ENCODE measurements at regions not wholly inside any gene's neighbourhood (a gene's known extent, or its start where the extent isn't known, plus 50 kb on each side); places are given as distances from the start of the nearest gene placed in this dataset.

GRCh38 chr7:124532166-124532565 lies 233.4 kb downstream of the GPR37 start:
- DNase-seq (ENCODE audit: low spot score), result no peak
- no peak for TF ChIP-seq CTCF (IDR thresholded peaks at IDR 0.05; ENCODE audit: extremely low read depth, missing control alignments)

- no peak for DNase-seq (ENCODE audit: low spot score)
- no peak for TF ChIP-seq CTCF (IDR thresholded peaks at IDR 0.05; ENCODE audit: extremely low read depth, missing control alignments)
Observed at GRCh38 chr7:124516911-124517310, 248.7 kb downstream of the GPR37 start.

- no peak for DNase-seq (ENCODE audit: low spot score)
- TF ChIP-seq CTCF (IDR thresholded peaks at IDR 0.05; ENCODE audit: extremely low read depth, missing control alignments), result no peak
Observed at GRCh38 chr7:124515106-124515830, 250.3 kb downstream of the GPR37 start.

GRCh38 chr7:124514471-124514870 lies 251.1 kb downstream of the GPR37 start:
- no peak for TF ChIP-seq CTCF (IDR thresholded peaks at IDR 0.05; ENCODE audit: extremely low read depth, missing control alignments)
- no peak for DNase-seq (ENCODE audit: low spot score)

GRCh38 chr7:124497176-124497575 lies 268.4 kb downstream of the GPR37 start:
- no peak for TF ChIP-seq CTCF (IDR thresholded peaks at IDR 0.05; ENCODE audit: extremely low read depth, missing control alignments)
- DNase-seq (ENCODE audit: low spot score), result no peak

- TF ChIP-seq CTCF (IDR thresholded peaks at IDR 0.05; ENCODE audit: extremely low read depth, missing control alignments), result no peak
- DNase-seq (ENCODE audit: low spot score), result no peak
Observed at GRCh38 chr7:124489925-124490324, 275.7 kb downstream of the GPR37 start.

GRCh38 chr7:124489082-124489819 lies 276.3 kb downstream of the GPR37 start:
- no peak for TF ChIP-seq CTCF (IDR thresholded peaks at IDR 0.05; ENCODE audit: extremely low read depth, missing control alignments)
- DNase-seq (ENCODE audit: low spot score), result no peak
